ENCODE measurements at regions not wholly inside any gene's neighbourhood (a gene's known extent, or its start where the extent isn't known, plus 50 kb on each side); places are given as distances from the start of the nearest gene placed in this dataset.
"Not testable (repeated sequence)": the region's sequence is repeated elsewhere in the genome, so short reads cannot be mapped to it uniquely, and the experiment has no call there.

DNA sequence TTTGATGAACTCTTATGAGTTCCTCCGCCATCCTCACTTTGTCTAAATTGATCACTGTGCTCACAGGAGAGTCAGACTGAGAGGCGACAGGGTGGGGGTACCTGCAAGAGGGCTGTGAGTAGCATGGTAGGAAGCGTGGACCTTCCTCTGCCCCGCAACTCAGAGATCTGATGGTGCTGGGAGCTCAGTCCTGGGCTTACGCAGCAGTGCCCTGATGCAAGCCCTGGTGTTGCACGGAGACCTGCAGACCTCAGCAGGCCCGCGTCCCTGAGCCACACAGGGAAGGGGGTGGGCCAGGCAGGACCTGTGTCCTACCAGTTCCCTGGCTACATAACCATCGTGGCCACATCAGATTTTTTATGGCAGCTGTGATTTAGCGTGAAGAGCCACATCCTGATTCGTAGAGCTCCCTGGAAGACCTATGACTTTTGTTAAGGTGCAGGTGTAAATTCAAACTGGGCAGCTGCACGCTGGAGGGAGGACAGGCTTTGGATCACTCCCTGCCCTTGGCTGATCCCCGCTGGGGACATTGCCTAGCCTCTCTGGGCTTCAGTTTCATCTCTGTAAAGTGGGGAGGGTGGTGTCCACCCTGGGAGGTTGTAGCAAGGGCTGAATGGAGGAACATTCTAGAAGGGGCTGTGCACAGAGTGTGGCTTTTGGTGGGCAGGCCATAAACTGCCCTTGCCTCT lies 176.1 kb downstream of the KLF13 start:
- Histone ChIP-seq H3K27me3 (ENCODE audit: control insufficient read depth, insufficient read depth) (no peaks in the 10 kb centered on the region), H3K9me3 (ENCODE audit: control insufficient read depth, low read length) (no peaks in the 10 kb centered on the region), H3K4me3 (ENCODE audit: low read length) (no peak overlapping the region), H3K4me1 (ENCODE audit: control insufficient read depth, insufficient read depth, low read length) (no peaks in the 10 kb centered on the region), H3K27ac (ENCODE audit: low read length) (no peak overlapping the region)
- intact Hi-C loops (cut with DNase I), result no loop called here
- WGBS, result 93% methylated on average over 13 of the region's 13 CpGs
- ATAC-seq (no peak), DNase-seq (peak in 1 of 3 donors; percentile 7)

DNA sequence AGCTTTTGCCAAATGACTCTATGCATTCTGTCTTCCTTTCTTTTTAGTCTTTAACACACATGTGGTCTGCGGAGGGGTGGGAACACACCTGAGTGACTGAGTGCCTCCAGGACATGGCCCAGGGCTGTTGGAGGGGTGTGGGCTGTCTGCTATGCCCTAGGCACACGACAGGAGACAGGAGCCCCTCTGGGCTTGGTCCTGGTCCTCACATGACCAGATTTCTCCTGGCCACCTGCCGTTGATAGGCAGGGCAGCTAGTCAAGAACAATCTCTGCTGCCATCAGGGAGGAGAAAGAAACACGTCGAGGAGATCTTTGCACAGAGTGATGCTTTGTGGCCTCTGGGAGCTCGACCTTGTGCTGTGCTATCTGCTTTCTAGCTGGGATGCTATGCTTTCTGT lies 176.6 kb downstream of the KLF13 start:
- Histone ChIP-seq H3K9me3 (ENCODE audit: control insufficient read depth, low read length) (no peaks in the 10 kb centered on the region), H3K4me1 (ENCODE audit: control insufficient read depth, insufficient read depth, low read length) (no peaks in the 10 kb centered on the region), H3K4me3 (ENCODE audit: low read length) (no peak overlapping the region), H3K27me3 (ENCODE audit: control insufficient read depth, insufficient read depth) (no peaks in the 10 kb centered on the region), H3K27ac (ENCODE audit: low read length) (no peak overlapping the region)
- no peak for ATAC-seq
- no peak for DNase-seq
- WGBS, result 84% methylated on average over 6 of the region's 6 CpGs
- intact Hi-C loops (cut with DNase I), result no loop called here

DNA sequence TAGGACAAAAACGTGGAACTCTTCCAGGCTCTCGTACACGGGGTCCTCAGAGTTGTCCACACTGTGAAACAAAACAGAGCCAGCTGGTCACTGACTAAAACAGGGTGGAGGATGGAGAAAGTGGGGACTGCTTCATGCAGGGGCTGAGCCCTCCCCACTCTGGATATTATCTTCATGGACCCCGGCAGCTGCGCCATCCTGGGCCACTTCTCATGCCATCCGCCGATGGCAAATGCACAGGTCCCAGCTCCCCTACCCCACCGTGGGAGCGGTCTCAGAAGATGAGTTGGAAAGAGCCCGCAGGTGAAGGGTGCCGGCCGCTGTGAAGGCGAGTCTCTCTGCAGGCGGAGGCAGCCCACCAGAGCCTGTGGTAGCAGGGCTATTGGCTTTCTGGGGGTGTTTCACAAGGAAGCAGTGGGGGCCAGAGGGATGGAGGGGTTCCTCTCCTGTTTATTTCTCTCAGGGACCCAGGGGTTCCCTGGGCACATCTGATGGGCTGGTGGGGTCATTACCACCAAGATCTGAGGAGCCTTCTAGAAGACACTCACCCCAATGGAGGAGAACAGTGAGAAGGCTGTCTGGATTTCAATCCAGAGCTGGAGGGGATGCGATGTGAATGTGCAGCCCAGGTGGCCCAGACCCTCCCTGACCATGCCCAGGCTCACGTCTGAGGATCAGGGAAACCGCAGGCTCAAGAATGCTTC lies 177.3 kb downstream of the KLF13 start:
- Histone ChIP-seq H3K9me3 (ENCODE audit: control insufficient read depth, low read length) (no peaks in the 10 kb centered on the region), H3K27me3 (ENCODE audit: control insufficient read depth, insufficient read depth) (no peaks in the 10 kb centered on the region), H3K27ac (ENCODE audit: low read length) (no peak overlapping the region), H3K4me1 (ENCODE audit: control insufficient read depth, insufficient read depth, low read length) (no peaks in the 10 kb centered on the region), H3K4me3 (ENCODE audit: low read length) (no peak overlapping the region)
- 90% methylated on average over 17 of the region's 17 CpGs for WGBS
- intact Hi-C loops (cut with DNase I), result no loop called here
- no peak for DNase-seq
- no peak for ATAC-seq

DNA sequence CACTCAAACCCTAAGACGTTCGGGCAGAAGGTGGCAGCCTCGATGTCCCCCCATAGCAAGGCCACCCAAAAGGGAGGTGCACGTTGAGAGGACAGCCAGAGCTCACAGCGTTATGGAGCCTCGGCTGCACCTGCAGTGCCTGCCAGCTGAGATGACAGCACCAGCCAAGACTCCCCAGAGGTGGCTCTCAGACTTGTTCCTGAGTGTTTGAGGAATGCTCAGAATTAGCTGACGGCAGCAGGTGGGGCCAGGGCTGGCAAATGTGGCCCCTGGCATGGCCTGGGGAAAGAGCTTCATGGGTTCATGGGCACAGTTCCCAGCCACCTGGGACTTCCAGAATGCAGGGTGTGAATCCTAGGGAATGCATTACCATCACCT lies 177.8 kb downstream of the KLF13 start:
- Histone ChIP-seq H3K27ac (ENCODE audit: low read length) (no peak overlapping the region), H3K4me3 (ENCODE audit: low read length) (no peak overlapping the region), H3K4me1 (ENCODE audit: control insufficient read depth, insufficient read depth, low read length) (no peaks in the 10 kb centered on the region), H3K27me3 (ENCODE audit: control insufficient read depth, insufficient read depth) (no peaks in the 10 kb centered on the region), H3K9me3 (ENCODE audit: control insufficient read depth, low read length) (no peaks in the 10 kb centered on the region)
- intact Hi-C loops (cut with DNase I), result no loop called here
- WGBS, result 85% methylated on average over 7 of the region's 7 CpGs
- DNase-seq, result no peak
- no peak for ATAC-seq

DNA sequence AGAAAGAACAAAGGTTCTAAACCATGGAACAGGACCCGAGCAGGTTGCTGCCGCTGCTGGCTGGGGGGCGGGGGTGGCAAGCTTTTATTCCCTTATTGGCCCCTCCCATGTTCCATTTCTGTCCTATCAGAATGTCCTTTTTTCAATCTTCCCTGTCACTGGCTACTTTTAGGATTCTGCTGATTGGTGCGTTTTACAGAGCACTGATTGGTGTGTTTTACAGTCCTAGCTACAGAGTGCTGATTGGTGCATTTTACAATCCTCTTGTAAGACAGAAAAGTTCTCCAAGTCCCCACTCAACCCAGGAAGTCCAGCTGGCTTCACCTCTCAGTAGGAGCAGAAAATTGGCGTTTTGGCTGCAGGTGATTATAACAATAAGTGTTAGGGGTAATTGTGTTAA lies 180.9 kb downstream of the KLF13 start:
- H3K27ac ChIP-seq (ENCODE audit: low read length); H3K4me1 ChIP-seq (ENCODE audit: control insufficient read depth, insufficient read depth, low read length); ATAC-seq; H3K4me3 ChIP-seq (ENCODE audit: low read length); H3K9me3 ChIP-seq (ENCODE audit: control insufficient read depth, low read length); intact Hi-C loops (cut with DNase I); H3K27me3 ChIP-seq (ENCODE audit: control insufficient read depth, insufficient read depth); DNase-seq: not testable (repeated sequence)
- whole genome bisulfite sequencing, result 85% methylated on average over 5 of the region's 5 CpGs

DNA sequence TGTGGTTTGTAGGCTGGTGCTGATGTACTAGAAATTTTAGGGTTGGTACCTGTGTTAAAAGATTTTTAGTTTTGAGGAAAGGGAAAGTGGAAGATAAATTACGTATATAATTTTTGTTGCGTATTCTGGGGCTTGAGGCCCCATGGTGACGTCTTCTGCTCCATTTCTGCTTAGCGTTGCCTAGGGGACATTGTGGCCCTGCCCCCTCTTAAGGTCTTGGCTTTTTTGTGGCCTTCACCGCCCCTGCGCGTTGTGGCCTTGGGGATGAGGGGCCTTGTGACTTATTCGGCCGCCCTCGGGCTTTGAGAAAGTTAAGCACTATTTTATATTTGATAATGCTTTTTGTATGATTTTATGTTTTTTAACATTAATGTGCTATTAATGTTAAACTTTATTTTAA lies 182.0 kb downstream of the KLF13 start:
- Histone ChIP-seq H3K4me3 (ENCODE audit: low read length) (no peak overlapping the region), H3K27ac (ENCODE audit: low read length) (no peak overlapping the region), H3K4me1 (ENCODE audit: control insufficient read depth, insufficient read depth, low read length) (peaks cover 1% of the 10 kb centered on the region), H3K27me3 (ENCODE audit: control insufficient read depth, insufficient read depth) (no peaks in the 10 kb centered on the region), H3K9me3 (ENCODE audit: control insufficient read depth, low read length) (no peaks in the 10 kb centered on the region)
- intact Hi-C loops (cut with DNase I), result no loop called here
- no peak for ATAC-seq
- DNase-seq, result no peak
- 94% methylated on average over 10 of the region's 10 CpGs for WGBS

DNA sequence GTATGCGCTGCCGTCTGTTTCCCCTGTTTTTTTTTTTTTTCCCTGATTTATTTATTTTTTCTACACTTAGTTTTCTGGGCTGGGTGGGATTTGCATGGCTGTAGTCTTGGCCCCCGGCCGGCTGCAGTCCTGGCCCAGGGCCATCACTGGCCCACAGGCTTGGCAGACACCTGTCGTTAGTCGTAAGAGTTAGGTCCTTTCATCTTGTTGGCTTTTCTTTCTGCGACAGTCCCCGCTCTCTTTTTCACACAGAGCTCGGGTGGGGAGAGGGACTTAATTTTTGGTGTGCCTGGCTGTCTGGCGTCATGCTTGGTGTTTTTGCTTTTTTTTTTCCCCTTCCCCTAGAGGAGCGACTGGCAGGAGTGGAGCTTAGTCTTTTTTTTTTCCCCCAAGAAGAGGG lies 183.4 kb downstream of the KLF13 start:
- ATAC-seq (no peak), DNase-seq (no peak)
- intact Hi-C loops (cut with DNase I), result no loop called here
- H3K4me1 ChIP-seq (ENCODE audit: control insufficient read depth, insufficient read depth, low read length), result peaks cover 1% of the 10 kb centered on the region
- no peak overlapping the region for H3K27ac ChIP-seq (ENCODE audit: low read length)
- H3K9me3 ChIP-seq (ENCODE audit: control insufficient read depth, low read length), result no peaks in the 10 kb centered on the region
- WGBS, result 65% methylated on average over 11 of the region's 11 CpGs
- no peak overlapping the region for H3K4me3 ChIP-seq (ENCODE audit: low read length)
- H3K27me3 ChIP-seq (ENCODE audit: control insufficient read depth, insufficient read depth), result no peaks in the 10 kb centered on the region

DNA sequence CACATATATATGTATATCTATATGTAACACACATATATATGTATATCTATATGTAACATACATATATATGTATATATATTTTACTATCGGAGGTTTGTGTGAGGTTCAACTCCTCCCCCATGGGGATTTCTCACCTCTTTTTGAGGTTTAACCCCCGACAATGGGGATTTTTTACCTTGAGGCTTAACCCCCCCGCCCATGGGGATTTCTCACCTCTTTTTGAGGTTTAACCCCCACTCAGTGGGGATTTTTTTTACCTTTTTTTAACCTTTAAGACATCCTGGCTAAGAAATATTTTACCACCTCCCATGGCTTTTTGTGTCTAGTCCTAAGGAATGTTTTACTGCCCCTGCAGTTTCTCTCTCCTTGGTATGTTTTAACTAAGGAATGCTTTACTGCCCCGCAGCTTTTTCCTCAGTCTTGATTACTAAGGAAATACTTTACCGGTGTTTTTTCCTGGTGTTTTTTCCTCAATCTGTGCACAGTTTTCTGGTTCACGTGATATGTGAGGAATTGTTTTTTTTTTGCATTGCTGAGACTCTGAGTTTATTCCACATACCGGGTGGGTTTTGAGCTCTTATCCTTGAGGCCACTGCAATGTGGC lies 185.2 kb downstream of the KLF13 start:
- H3K27me3 ChIP-seq (ENCODE audit: control insufficient read depth, insufficient read depth), result no peaks in the 10 kb centered on the region
- intact Hi-C loops (cut with DNase I), result no loop called here
- no peak for DNase-seq
- H3K9me3 ChIP-seq (ENCODE audit: control insufficient read depth, low read length), result no peaks in the 10 kb centered on the region
- H3K4me1 ChIP-seq (ENCODE audit: control insufficient read depth, insufficient read depth, low read length), result peaks cover 1% of the 10 kb centered on the region
- H3K27ac ChIP-seq (ENCODE audit: low read length), result no peak overlapping the region
- 68% methylated on average over 7 of the region's 7 CpGs for WGBS
- H3K4me3 ChIP-seq (ENCODE audit: low read length), result no peak overlapping the region
- ATAC-seq, result no peak

DNA sequence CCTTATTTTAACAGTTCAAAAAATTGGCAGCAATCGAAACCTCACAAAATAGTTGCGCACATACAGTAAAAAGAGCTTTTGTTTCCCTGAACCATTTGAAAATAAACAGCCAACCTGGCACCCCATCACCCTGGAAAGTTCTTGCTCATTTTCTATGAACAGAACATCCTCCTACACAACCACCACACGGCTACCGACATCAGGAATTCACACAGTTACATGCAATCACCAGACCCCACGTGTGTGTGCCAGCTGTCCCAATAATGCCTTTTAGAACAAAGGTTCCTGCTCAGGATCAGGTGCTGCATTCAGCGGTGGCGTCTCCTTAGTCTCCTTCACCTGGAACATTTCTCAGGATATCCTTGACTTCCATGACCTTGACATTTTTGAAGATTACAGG lies 186.5 kb downstream of the KLF13 start:
- 86% methylated on average over 7 of the region's 7 CpGs for WGBS
- H3K27ac ChIP-seq (ENCODE audit: low read length), result no peak overlapping the region
- intact Hi-C loops (cut with DNase I), result no loop called here

DNA sequence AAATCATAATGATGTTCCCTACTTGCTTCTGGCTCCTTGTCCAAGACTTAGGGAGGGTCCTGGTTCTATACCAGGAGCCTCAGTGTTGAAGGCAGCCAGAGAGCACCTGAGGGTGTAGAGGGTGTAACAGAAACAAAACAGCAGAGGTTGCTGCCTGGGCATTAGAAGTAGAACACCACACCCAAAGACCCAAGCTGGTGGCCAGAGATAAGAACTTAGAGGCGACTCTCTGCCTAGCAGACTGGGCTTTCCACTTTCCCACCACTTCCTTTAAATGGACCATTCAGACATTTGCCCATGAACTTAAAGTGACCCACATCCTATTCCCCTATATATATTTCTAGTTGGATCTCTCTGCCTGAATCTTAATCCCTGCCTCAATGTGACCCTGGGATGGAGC lies 189.8 kb downstream of the KLF13 start:
- Histone ChIP-seq H3K27me3 (ENCODE audit: control insufficient read depth, insufficient read depth) (no peaks in the 10 kb centered on the region), H3K4me1 (ENCODE audit: control insufficient read depth, insufficient read depth, low read length) (peaks cover 1% of the 10 kb centered on the region), H3K27ac (ENCODE audit: low read length) (no peak overlapping the region), H3K4me3 (ENCODE audit: low read length) (no peak overlapping the region), H3K9me3 (ENCODE audit: control insufficient read depth, low read length) (no peaks in the 10 kb centered on the region)
- ATAC-seq, result no peak
- 67% methylated on average over 1 of the region's 1 CpG for WGBS
- DNase-seq, result no peak
- intact Hi-C loops (cut with DNase I), result no loop called here

More for the DNA sequence above, 186.5 kb downstream of the KLF13 start:
- H3K27me3 ChIP-seq (ENCODE audit: control insufficient read depth, insufficient read depth), result no peaks in the 10 kb centered on the region
- H3K9me3 ChIP-seq (ENCODE audit: control insufficient read depth, low read length), result no peaks in the 10 kb centered on the region
- DNase-seq, result no peak
- no peak for ATAC-seq
- peaks cover 1% of the 10 kb centered on the region for H3K4me1 ChIP-seq (ENCODE audit: control insufficient read depth, insufficient read depth, low read length)
- no peak overlapping the region for H3K4me3 ChIP-seq (ENCODE audit: low read length)

DNA sequence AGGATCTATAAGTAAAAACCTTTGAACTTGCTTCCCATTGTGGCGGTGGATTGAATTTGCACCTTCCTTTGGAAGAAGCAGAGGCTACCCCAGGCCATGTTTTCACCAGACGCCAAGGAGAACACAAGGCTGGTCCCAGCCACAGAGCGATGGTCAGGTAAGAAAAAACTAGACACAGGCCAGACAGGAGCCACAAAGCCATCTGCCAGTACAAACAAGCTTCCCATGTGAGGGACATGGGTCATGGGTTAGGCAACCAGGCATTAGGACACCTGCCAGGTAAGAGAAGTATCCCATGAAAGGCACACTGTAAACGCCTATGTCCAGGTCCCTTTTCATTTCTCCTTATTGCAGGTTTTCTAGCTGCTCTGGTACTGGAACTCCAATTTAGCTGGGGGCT lies 190.2 kb downstream of the KLF13 start:
- H3K4me3 ChIP-seq (ENCODE audit: low read length), result no peak overlapping the region
- H3K27me3 ChIP-seq (ENCODE audit: control insufficient read depth, insufficient read depth), result no peaks in the 10 kb centered on the region
- DNase-seq (no peak), ATAC-seq (no peak)
- 92% methylated on average over 4 of the region's 4 CpGs for WGBS
- H3K9me3 ChIP-seq (ENCODE audit: control insufficient read depth, low read length), result no peaks in the 10 kb centered on the region
- H3K27ac ChIP-seq (ENCODE audit: low read length), result no peak overlapping the region
- peaks cover 1% of the 10 kb centered on the region for H3K4me1 ChIP-seq (ENCODE audit: control insufficient read depth, insufficient read depth, low read length)
- intact Hi-C loops (cut with DNase I), result no loop called here

Data from right cardiac atrium (tissue), 5 donors.